Testis (tissue), 2 donors: ENCODE measurements at regions not wholly inside any gene's neighbourhood (a gene's known extent, or its start where the extent isn't known, plus 50 kb on each side); places are given as distances from the start of the nearest gene placed in this dataset.

Source experiments
- DNase-seq: peaks from one replicate; pipeline ENCODE4 v3.0.0-alpha.2; 2019
- H3K27ac ChIP-seq, 2 donors: fragments of 200-600 bp; sonication (generic); one replicate each; pipeline ENCODE4 v1.5.1; 2019
- H3K27me3 ChIP-seq: fragments of 200-600 bp; sonication (generic); one replicate; pipeline ENCODE4 v1.5.1; 2019
- H3K36me3 ChIP-seq: fragments of 200-600 bp; sonication (generic); one replicate; pipeline ENCODE4 v1.5.1; 2017; ENCODE audit warnings: low read depth; ENCODE audit errors: missing control alignments
- H3K4me1 ChIP-seq: fragments of 200-600 bp; sonication (generic); one replicate; pipeline ENCODE4 v1.5.1; 2019
- H3K4me3 ChIP-seq, 2 donors: fragments of 200-600 bp; sonication (generic); one replicate each; pipeline ENCODE4 v1.5.1; 2017 to 2019
- H3K9me3 ChIP-seq: fragments of 200-600 bp; sonication (generic); one replicate; pipeline ENCODE4 v1.5.1; 2017
- CTCF ChIP-seq, 3 experiments: fragments of 450-650 bp in 2 of 3; fragments of 200-600 bp in 1 of 3; sonication (generic) in 1 of 3; IDR thresholded peaks; one replicate each; pipeline ENCODE4 v1.5.1; 2016 to 2019; ENCODE audit warnings: antibody characterized with exemption in 3 of 3, mild to moderate bottlenecking in 2 of 3, moderate library complexity in 1 of 3
- POLR2A ChIP-seq: fragments of 450-650 bp; IDR thresholded peaks from one replicate; pipeline ENCODE4 v1.6.1; 2017; ENCODE audit warnings: antibody characterized with exemption, mild to moderate bottlenecking, moderate library complexity
- WGBS, 2 donors: methylation state at CpG; one replicate each; pipeline ENCODE4 v1.1.5; 2018; 5-methylcytosine and 5-hydroxymethylcytosine counted together
- intact Hi-C: fragments of 100-400 bp; cut with DNase I; formaldehyde crosslinking; loops from one replicate; pipeline ENCODE4 v1.15.1; 2023; ENCODE audit warnings: low total_unique reads

- no peak overlapping the region for H3K4me3 ChIP-seq
- no peaks in the 10 kb centered on the region for H3K36me3 ChIP-seq
- H3K27me3 ChIP-seq, result no peaks in the 10 kb centered on the region
- 35 to 55% methylated on average over 1 of the region's 1 CpG for WGBS, 2 donors
- H3K27ac ChIP-seq, result no peak overlapping the region
- no peaks in the 10 kb centered on the region for H3K4me1 ChIP-seq
- TF ChIP-seq CTCF (IDR thresholded peaks at IDR 0.05) (no peak), POLR2A (no peak)
- no peaks in the 10 kb centered on the region for H3K9me3 ChIP-seq
- intact Hi-C loops, result no loop called here
- no peak for DNase-seq
These were observed 163.5 kb downstream of the MBL2 start for GRCh38 chr10:52609071-52609470.

GRCh38 chr10:52609626-52610240, 162.9 kb downstream of the MBL2 start:
- Histone ChIP-seq H3K27ac (no peak overlapping the region), H3K4me1 (no peaks in the 10 kb centered on the region), H3K27me3 (no peaks in the 10 kb centered on the region), H3K9me3 (no peaks in the 10 kb centered on the region), H3K4me3 (no peak overlapping the region), H3K36me3 (no peaks in the 10 kb centered on the region)
- WGBS, 2 donors, result 31 to 59% methylated on average over 5 of the region's 5 CpGs
- no peak for TF ChIP-seq POLR2A
- no peak for TF ChIP-seq CTCF (IDR thresholded peaks at IDR 0.05)
- intact Hi-C loops, result no loop called here
- DNase-seq, result no peak

GRCh38 chr10:52615331-52615730, 157.3 kb downstream of the MBL2 start:
- TF ChIP-seq POLR2A (no peak), CTCF (IDR thresholded peaks at IDR 0.05) (no peak)
- no peak for DNase-seq
- Histone ChIP-seq H3K36me3 (no peaks in the 10 kb centered on the region), H3K27ac (no peak overlapping the region), H3K27me3 (no peaks in the 10 kb centered on the region), H3K4me3 (no peak overlapping the region), H3K9me3 (no peaks in the 10 kb centered on the region), H3K4me1 (no peaks in the 10 kb centered on the region)
- intact Hi-C loops, result no loop called here

- Histone ChIP-seq H3K27me3 (no peaks in the 10 kb centered on the region), H3K36me3 (no peaks in the 10 kb centered on the region), H3K4me1 (no peaks in the 10 kb centered on the region), H3K27ac (no peak overlapping the region), H3K4me3 (no peak overlapping the region), H3K9me3 (no peaks in the 10 kb centered on the region)
- no peak for TF ChIP-seq POLR2A
- intact Hi-C loops, result no loop called here
- DNase-seq, result no peak
- 78 to 81% methylated on average over 3 of the region's 3 CpGs for WGBS, 2 donors
These were observed 156.7 kb downstream of the MBL2 start for GRCh38 chr10:52615756-52616394.

- intact Hi-C loops, result no loop called here
- Histone ChIP-seq H3K36me3 (no peaks in the 10 kb centered on the region), H3K4me1 (no peaks in the 10 kb centered on the region), H3K27ac (no peak overlapping the region), H3K9me3 (no peaks in the 10 kb centered on the region), H3K27me3 (no peaks in the 10 kb centered on the region), H3K4me3 (no peak overlapping the region)
- DNase-seq, result no peak
- no peak for TF ChIP-seq CTCF (IDR thresholded peaks at IDR 0.05)
- no peak for TF ChIP-seq POLR2A
- WGBS, 2 donors, result 100% methylated on average over 1 of the region's 1 CpG; no CpG with 5 or more reads in 1 of the 2 donors
These were observed 156.2 kb downstream of the MBL2 start for GRCh38 chr10:52616395-52616764.
